ENCODE measurements at regions not wholly inside any gene's neighbourhood (a gene's known extent, or its start where the extent isn't known, plus 50 kb on each side); places are given as distances from the start of the nearest gene placed in this dataset.

GRCh38 chr21:26784974-26785373, 60.2 kb downstream of the ADAMTS1 start:
- TF ChIP-seq CTCF (IDR thresholded peaks at IDR 0.05): no peak
- intact Hi-C loops (cut with DNase I): no loop called here
- H3K9me3 ChIP-seq: no peaks in the 10 kb centered on the region
- no peaks in the 10 kb centered on the region for H3K4me1 ChIP-seq
- no peak overlapping the region for H3K4me3 ChIP-seq
- H3K9ac ChIP-seq (ENCODE audit: low read depth in 2 of 2, low read length in 2 of 2): no peak overlapping the region
- DNase-seq: no peak
- no peak overlapping the region for H3K27ac ChIP-seq
- H3K36me3 ChIP-seq: no peaks in the 10 kb centered on the region
- H3K27me3 ChIP-seq: no peaks in the 10 kb centered on the region

- Histone ChIP-seq H3K36me3 (no peaks in the 10 kb centered on the region), H3K9ac (ENCODE audit: low read depth in 2 of 2, low read length in 2 of 2) (no peak overlapping the region), H3K27me3 (no peaks in the 10 kb centered on the region), H3K4me1 (no peaks in the 10 kb centered on the region), H3K9me3 (no peaks in the 10 kb centered on the region), H3K27ac (no peak overlapping the region), H3K4me3 (no peak overlapping the region)
- no peak for DNase-seq
- intact Hi-C loops (cut with DNase I): no loop called here
- TF ChIP-seq CTCF (IDR thresholded peaks at IDR 0.05): no peak
These were observed 61.6 kb downstream of the ADAMTS1 start for GRCh38 chr21:26783466-26784195.

GRCh38 chr21:26782747-26783146, 62.5 kb downstream of the ADAMTS1 start:
- Histone ChIP-seq H3K4me3 (no peak overlapping the region), H3K27me3 (no peaks in the 10 kb centered on the region), H3K27ac (no peak overlapping the region), H3K9ac (ENCODE audit: low read depth in 2 of 2, low read length in 2 of 2) (no peak overlapping the region), H3K4me1 (no peaks in the 10 kb centered on the region), H3K9me3 (no peaks in the 10 kb centered on the region), H3K36me3 (no peaks in the 10 kb centered on the region)
- intact Hi-C loops (cut with DNase I): no loop called here
- TF ChIP-seq CTCF (IDR thresholded peaks at IDR 0.05): no peak
- no peak for DNase-seq

- H3K4me3 ChIP-seq: no peak overlapping the region
- no peak overlapping the region for H3K27ac ChIP-seq
- no peak for TF ChIP-seq CTCF (IDR thresholded peaks at IDR 0.05)
- H3K36me3 ChIP-seq: no peaks in the 10 kb centered on the region
- no peak overlapping the region for H3K9ac ChIP-seq (ENCODE audit: low read depth in 2 of 2, low read length in 2 of 2)
- H3K9me3 ChIP-seq: no peaks in the 10 kb centered on the region
- H3K27me3 ChIP-seq: no peaks in the 10 kb centered on the region
- no peaks in the 10 kb centered on the region for H3K4me1 ChIP-seq
- DNase-seq: no peak
- intact Hi-C loops (cut with DNase I): no loop called here
These were observed 62.9 kb downstream of the ADAMTS1 start for GRCh38 chr21:26782331-26782730.

- Histone ChIP-seq H3K36me3 (no peaks in the 10 kb centered on the region), H3K9me3 (no peaks in the 10 kb centered on the region), H3K27ac (no peak overlapping the region), H3K27me3 (no peaks in the 10 kb centered on the region), H3K9ac (ENCODE audit: low read depth in 2 of 2, low read length in 2 of 2) (no peak overlapping the region), H3K4me1 (no peaks in the 10 kb centered on the region), H3K4me3 (no peak overlapping the region)
- intact Hi-C loops (cut with DNase I): no loop called here
- no peak for DNase-seq
- TF ChIP-seq CTCF (IDR thresholded peaks at IDR 0.05): no peak
These were observed 63.9 kb downstream of the ADAMTS1 start for GRCh38 chr21:26781331-26781730.

Data from colonic mucosa (tissue), 4 donors.